Ovary (tissue), 7 donors: ENCODE measurements at regions not wholly inside any gene's neighbourhood (a gene's known extent, or its start where the extent isn't known, plus 50 kb on each side); places are given as distances from the start of the nearest gene placed in this dataset.

Source experiments
- DNase-seq, 5 donors: peaks; one replicate each; pipeline ENCODE4 v3.0.0-alpha.2; 2019 to 2020
- H3K27ac ChIP-seq, 2 donors: fragments of 200-600 bp; one replicate each; pipeline versions ENCODE4 v1.5.1 to v1.8.0; 2019 to 2022
- H3K27me3 ChIP-seq: fragments of 200-600 bp; one replicate; pipeline ENCODE4 v1.8.0; 2022
- H3K36me3 ChIP-seq: fragments of 200-600 bp; sonication (generic); one replicate; pipeline ENCODE4 v1.5.1; 2019
- H3K4me1 ChIP-seq: one replicate; pipeline ENCODE4 v1.8.1; 2013; ENCODE audit warnings: mild to moderate bottlenecking, moderate library complexity; ENCODE audit not compliant: insufficient read depth
- H3K4me3 ChIP-seq: fragments of 200-600 bp; sonication (generic); one replicate; pipeline ENCODE4 v1.5.1; 2017
- H3K9me3 ChIP-seq, 2 donors: fragments of 200-600 bp in 1 of 2; sonication (generic) in 1 of 2; one replicate each; pipeline versions ENCODE4 v1.5.1 to v1.8.1; 2013 to 2019; ENCODE audit warnings: mild to moderate bottlenecking in 1 of 2, moderate library complexity in 1 of 2
- EP300 ChIP-seq: sonication (generic); formaldehyde crosslinking; IDR thresholded peaks from one replicate; pipeline ENCODE4 v1.6.1; 2017; ENCODE audit warnings: antibody characterized with exemption
- POLR2A ChIP-seq: fragments of 450-650 bp; IDR thresholded peaks from one replicate; pipeline ENCODE4 v1.6.1; 2017; ENCODE audit warnings: antibody characterized with exemption, mild to moderate bottlenecking, moderate library complexity
- WGBS, 3 donors: extraction: QIAGEN DNeasy Blood & Tissue Kit in 1 of 3; methylation state at CpG; one replicate each; pipeline versions ENCODE4 v1.1.5 to v1.1.7; 2013 to 2017; 5-methylcytosine and 5-hydroxymethylcytosine counted together
- intact Hi-C, 4 donors: fragments of 100-400 bp; cut with DNase I; formaldehyde crosslinking; loops; one replicate each; pipeline versions ENCODE4 v1.11.0 to v1.15.1; 2022 to 2023
- TF ChIP-seq, protein P1 (sequence below), 3 donors: fragments of 450-650 bp in 2 of 3; fragments of 200-600 bp in 1 of 3; IDR thresholded peaks; one replicate each; pipeline versions ENCODE4 v1.5.1 to v1.8.0; 2016 to 2022; ENCODE audit warnings: antibody characterized with exemption in 3 of 3, mild to moderate bottlenecking in 1 of 3
- donor health status: DM: no; HTN: no; CAD: no; lungs with moderate emphysema.
- donor health status: DM: no; HTN: no; CAD: no.
- donor health status: Bipolar disorder and iron deficiency.
- donor health status: DM: no; HTN: no; CAD: no.
- donor health status: DM: yes; HTN: yes; CAD: no.

DNA sequence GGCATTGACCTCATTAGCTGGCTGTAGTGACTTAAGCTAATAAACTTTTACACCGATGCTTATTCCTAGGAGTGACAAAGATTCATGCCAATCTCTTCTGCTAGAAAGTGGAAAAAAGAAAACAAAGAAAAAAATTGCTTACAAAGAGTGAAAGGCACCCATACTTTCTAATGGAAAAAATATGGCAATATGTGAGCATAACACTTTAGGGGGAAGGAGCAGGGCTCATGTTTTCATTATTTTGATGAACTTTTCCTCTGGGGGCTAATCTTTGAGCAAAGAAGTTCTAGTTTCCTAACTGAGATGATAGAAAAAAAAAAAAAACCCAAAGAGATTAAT is 94.8 kb upstream of the THRB start:
- Histone ChIP-seq H3K4me1 (no peaks in the 10 kb centered on the region), H3K27ac (no peak overlapping the region), H3K9me3 (no peaks in the 10 kb centered on the region), H3K27me3 (no peaks in the 10 kb centered on the region), H3K36me3 (no peaks in the 10 kb centered on the region), H3K4me3 (no peak overlapping the region)
- TF ChIP-seq POLR2A (no peak), EP300 (no peak)
- TF ChIP-seq, protein P1, sequence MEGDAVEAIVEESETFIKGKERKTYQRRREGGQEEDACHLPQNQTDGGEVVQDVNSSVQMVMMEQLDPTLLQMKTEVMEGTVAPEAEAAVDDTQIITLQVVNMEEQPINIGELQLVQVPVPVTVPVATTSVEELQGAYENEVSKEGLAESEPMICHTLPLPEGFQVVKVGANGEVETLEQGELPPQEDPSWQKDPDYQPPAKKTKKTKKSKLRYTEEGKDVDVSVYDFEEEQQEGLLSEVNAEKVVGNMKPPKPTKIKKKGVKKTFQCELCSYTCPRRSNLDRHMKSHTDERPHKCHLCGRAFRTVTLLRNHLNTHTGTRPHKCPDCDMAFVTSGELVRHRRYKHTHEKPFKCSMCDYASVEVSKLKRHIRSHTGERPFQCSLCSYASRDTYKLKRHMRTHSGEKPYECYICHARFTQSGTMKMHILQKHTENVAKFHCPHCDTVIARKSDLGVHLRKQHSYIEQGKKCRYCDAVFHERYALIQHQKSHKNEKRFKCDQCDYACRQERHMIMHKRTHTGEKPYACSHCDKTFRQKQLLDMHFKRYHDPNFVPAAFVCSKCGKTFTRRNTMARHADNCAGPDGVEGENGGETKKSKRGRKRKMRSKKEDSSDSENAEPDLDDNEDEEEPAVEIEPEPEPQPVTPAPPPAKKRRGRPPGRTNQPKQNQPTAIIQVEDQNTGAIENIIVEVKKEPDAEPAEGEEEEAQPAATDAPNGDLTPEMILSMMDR (IDR thresholded peaks at IDR 0.05), result no peak
- 37 to 67% (median 62%) methylated on average over 1 of the region's 1 CpG for WGBS, 3 donors
- intact Hi-C loops, result no loop called here
- no peak for DNase-seq

DNA sequence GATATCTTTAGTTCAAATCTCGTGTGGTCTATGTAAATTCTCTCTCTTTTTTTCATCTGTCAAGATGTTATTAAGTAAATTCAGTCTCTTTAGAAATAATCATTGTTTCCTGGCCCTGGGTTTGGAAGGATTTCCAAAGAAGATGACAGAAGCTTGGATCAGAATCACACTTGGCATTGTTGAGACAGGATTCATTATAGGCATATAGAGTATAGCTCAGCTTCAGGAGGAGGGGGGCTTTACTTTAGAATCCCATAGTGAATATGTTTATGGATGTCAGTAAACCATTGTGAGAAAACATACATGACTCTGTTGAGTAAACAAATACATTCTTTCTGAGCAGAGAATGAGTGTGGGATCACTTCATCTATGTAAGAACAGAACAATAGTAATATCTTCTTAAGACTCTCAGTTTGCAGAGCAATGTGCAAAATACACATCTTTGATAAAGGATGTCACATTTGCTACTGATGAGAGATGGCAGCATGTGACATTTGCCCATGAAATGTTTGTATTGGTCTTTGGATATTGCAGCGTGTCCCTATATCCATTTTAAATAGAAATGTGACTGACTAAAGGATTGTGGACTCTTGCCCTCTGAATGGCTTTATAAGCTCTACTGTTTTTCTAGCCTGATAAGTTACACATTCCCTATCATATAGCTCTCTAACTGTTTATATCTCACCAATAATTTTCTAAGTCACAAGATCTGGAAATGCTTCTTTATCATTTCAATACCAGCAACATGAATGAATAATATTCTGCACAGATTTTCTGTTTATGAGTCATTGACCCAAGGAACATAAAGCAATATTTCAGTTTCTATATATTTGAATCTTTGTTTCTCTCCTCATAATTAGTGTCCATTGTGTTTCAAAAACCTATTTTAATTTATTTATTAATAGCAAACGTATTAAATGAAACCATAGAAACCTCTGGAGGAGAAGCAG is 95.6 kb upstream of the THRB start:
- intact Hi-C loops, result no loop called here
- no peak for DNase-seq
- Histone ChIP-seq H3K36me3 (no peaks in the 10 kb centered on the region), H3K4me3 (no peak overlapping the region), H3K9me3 (no peaks in the 10 kb centered on the region), H3K27me3 (no peaks in the 10 kb centered on the region), H3K27ac (no peak overlapping the region), H3K4me1 (no peaks in the 10 kb centered on the region)
- TF ChIP-seq EP300, result no peak
- TF ChIP-seq, protein P1 (IDR thresholded peaks at IDR 0.05), result no peak
- TF ChIP-seq POLR2A, result no peak
- WGBS, 3 donors, result 49 to 61% (median 55%) methylated on average over 3 of the region's 3 CpGs

DNA sequence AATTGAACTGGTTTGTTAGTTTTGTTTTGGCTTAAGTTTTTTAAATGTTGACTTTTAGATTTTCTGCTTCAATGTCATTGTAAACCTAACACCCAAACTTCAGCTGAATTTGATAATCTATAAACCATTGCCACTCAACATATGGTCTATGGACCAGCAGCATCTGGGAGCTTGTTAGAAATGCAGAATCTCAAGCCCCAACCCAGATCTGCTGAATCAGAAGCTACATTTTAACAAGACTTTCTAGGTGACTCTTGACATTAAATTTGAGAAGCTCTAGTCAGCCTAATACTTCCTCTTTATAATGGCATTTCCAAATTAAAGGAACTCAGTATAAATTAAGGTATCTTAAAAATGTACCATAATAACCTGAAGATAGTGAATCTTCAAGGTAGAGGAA is 96.5 kb upstream of the THRB start:
- Histone ChIP-seq H3K9me3 (no peaks in the 10 kb centered on the region), H3K36me3 (no peaks in the 10 kb centered on the region), H3K4me1 (no peaks in the 10 kb centered on the region), H3K27ac (no peak overlapping the region), H3K4me3 (no peak overlapping the region), H3K27me3 (no peaks in the 10 kb centered on the region)
- intact Hi-C loops, result no loop called here
- no peak for DNase-seq
- TF ChIP-seq POLR2A (no peak), EP300 (no peak)
- TF ChIP-seq, protein P1 (IDR thresholded peaks at IDR 0.05), result no peak

DNA sequence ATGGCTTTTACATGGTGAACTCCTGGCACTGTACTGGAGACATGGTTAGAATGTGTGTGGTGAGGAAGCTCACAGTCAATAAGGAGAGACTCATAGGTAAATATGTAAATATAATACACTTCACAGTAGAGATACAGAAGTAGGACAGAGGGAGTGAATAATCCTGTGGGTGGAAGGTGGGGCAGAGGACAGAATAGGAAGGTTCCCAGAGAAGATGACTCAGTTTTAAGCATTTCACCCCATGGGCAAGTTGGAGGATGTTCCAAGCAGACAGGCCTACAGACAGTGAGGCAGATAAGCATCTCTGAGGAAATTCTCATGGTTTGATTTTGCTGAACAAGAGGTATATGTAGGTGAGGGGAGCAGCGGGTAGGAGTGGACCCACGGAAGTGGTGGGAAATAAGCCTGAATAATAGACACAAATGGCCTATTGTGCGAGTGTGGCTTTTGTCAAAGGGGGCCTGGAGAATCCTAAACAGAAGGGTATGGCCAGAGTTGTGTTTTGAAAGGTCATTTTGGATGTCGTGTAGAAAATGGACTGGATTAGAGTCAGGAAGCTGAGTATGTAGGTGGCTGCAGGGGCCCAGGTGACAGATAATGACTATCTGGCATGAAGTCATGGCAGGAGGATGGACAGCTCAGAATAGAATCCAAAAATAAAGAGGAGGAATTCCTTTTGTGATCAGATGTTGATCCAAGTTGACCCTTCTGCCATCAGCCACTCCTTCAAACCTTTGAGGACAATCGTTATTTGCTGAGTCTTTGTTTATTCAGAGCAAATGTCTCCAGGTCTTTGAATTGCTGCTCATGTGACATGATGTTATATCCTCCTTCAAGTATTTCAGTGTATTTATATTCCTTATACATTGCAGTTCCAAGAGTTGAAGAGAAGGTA is 97.3 kb upstream of the THRB start:
- H3K9me3 ChIP-seq, result no peaks in the 10 kb centered on the region
- WGBS, 3 donors, result 86 to 90% (median 88%) methylated on average over 5 of the region's 5 CpGs
- no peaks in the 10 kb centered on the region for H3K36me3 ChIP-seq
- TF ChIP-seq, protein P1 (IDR thresholded peaks at IDR 0.05), result no peak
- TF ChIP-seq EP300, result no peak
- intact Hi-C loops, result no loop called here
- DNase-seq, result no peak
- H3K4me3 ChIP-seq, result no peak overlapping the region
- H3K27me3 ChIP-seq, result no peaks in the 10 kb centered on the region
- no peak overlapping the region for H3K27ac ChIP-seq
- H3K4me1 ChIP-seq, result no peaks in the 10 kb centered on the region
